Effector CD8-positive, alpha-beta T cell (primary cell): ENCODE measurements at regions not wholly inside any gene's neighbourhood (a gene's known extent, or its start where the extent isn't known, plus 50 kb on each side); places are given as distances from the start of the nearest gene placed in this dataset.

Experiments
- DNase-seq: peaks from one replicate; lab custom pipeline; 2025; lab: John Stamatoyannopoulos, UW

DNA sequence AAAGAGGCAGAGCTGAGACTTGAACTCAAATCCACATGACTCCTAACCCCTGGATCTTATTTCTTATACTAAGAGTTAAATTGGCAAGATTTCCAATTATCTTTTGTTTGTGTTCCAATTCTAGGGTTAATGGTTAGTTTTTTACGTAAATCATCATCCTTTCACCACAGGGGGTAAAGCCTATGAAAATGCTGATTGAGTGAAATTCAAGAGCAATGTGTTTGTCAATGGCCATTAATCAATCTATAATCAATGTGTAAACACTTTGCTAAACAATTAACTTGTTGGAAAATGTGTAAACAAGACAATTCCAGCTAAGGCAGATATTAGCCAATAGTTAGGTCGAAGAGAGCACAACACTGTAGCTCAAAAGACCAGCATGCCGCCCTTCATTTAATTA, 376.5 kb upstream of the ACVR2A start:
- no peak for DNase-seq

DNA sequence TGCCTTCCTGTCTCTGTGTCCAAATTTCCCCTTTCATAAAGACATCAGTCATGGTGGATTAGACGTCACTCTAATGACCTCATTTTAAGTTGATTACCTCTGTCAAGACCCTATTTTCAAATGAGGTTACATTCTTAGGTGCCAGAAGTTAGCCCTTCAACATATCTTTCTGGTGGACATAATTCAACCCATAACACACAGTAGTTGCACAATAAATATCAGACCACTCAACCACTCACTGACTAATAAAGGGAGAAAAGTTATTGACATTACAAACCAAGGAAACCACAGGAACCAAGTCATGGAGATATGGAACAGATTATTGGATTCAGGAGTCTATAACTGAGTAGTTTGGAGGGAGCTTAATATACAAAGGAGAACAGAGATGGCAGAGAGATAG, 377.4 kb upstream of the ACVR2A start:
- no peak for DNase-seq

DNA sequence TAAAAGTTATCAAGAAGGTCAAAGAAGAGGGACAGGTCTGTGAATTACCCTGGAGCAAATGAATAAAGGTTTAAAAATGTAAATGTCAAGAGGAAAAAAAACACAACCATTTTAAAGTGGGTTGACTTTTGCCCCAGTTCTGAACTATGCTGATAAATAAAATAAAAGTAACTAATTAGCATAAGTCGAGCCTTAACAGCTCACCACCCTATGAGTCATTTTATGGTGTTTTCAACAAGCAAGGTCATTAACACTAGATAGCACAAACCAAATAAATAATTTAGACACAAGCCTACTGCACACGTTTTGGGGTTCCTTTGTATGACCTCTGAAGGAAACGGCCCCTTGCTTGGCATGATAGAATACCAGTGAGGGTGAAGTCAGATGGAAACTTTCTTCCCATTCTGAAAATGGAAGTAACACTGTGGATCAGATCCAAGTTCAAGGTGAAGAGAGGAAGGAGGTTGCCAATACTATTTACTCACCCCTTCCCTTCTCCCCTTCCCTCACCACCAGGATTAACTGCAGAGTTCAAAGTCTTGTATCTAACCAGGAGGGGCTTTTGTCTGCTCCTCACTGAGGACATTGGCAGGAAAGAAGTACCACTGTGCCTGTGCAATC, 380.0 kb upstream of the ACVR2A start:
- no peak for DNase-seq

DNA sequence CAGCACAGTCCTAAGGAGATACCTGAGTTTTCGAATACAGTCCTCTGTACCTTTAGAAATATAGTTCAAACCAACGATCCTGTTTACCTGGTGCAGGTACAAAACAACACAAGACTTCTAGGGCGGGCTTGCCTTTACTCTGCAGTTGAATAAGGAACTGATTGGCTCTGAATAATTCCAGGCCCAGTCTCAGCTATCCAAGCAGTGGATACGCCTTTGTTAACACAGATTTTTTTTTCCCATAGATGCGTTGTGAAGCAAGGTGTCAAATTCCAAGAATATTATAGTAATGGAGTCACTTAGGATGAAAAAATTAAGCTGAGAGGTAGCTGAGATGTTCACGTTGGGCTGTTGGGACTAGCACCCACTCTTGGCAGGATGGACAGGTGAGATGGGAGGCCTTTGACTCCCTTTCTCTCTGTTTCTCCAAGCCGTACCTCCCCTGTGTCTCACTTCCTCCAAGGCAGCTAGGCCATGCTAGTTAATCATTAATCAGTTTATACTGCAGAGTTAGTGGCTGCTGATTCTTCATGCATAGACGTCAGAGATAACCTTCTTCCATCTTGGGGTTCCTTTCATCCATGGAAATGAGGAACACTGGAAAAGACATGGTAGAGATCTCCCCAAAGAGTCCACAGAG, 380.8 kb upstream of the ACVR2A start:
- no peak for DNase-seq

DNA sequence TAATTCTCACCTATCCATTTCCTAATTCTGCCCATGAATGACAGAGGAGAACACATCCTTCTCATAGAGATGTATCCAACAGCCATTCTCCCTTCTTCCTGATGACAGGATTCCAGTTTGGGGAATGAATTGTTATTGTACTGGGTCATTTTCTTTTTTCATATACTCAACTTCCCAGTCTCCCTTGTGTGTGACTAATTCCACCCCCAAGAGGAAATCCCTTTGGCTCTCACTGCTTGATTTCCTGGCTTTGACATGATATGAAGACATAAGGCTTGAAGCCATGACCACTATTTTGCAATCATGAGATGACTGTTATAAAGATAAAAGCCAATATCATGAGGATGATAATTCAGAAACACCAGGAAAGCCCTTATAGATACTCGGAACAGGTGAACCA, 384.7 kb upstream of the ACVR2A start:
- DNase-seq: no peak

GRCh38 chr2:147456779-147457178, 388.1 kb upstream of the ACVR2A start:
- no peak for DNase-seq

- DNase-seq: no peak
Observed at GRCh38 chr2:147451902-147452515, 392.8 kb upstream of the ACVR2A start.

GRCh38 chr2:147450661-147451510, 393.9 kb upstream of the ACVR2A start:
- no peak for DNase-seq

GRCh38 chr2:147449323-147449991, 395.4 kb upstream of the ACVR2A start:
- DNase-seq: no peak

DNA sequence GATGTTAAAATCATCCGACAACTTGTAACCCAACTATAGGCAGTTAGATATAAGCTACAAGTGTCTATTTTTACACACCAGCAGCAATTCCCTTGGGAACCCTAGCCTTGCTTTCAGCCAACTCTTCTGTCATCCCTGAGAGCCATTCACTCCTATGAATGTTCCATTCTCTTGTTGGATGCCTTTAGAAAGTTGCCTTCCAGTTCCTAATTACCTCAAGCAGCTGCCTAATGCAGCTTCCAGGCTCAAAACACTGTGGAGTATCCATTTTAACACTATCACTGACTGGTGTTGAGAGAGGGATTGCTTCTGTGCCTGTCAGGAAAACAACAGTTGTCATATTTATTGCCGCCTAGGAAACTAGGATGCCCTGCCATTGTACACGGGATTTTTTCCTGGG, 402.0 kb upstream of the ACVR2A start:
- DNase-seq: no peak

- no peak for DNase-seq
Observed at GRCh38 chr2:147441182-147441581, 403.6 kb upstream of the ACVR2A start.

DNA sequence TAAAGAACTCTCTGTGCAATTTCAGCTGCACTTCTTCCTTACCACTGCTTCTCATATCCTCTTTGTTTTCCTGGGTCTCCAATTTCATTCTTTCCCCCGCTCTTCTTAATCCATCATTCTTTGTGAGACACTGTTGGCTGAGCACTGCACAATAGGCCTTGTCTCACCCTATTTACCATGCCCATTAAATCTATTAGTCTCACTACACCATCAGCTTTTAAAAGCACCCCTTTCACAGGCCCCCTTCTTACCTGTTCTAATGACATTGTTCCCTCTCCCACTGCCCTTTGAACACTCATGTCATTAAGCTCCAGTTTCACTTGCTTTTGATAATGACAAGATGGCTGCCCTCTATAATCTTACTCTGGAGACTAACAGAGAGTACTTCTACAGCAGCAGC, 404.1 kb upstream of the ACVR2A start:
- DNase-seq: no peak

DNA sequence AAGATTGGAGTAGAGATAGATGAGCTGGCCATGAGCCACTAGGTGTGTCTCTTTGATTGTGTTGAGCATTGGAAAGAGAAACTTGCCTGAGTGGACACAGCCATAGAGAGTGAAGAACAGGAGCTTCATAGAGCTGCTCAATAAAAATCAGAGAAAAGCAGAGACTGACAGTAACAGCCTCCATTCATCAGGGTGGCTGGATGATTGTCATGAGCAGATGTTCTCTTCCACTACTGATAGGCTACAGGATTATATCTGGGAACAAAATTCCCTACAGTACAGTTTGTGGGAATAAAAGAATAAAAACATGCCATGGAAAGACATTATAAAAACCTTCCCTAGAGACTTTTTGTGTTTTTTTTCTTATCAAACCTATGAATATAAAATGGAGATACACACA, 404.8 kb upstream of the ACVR2A start:
- DNase-seq: no peak

DNA sequence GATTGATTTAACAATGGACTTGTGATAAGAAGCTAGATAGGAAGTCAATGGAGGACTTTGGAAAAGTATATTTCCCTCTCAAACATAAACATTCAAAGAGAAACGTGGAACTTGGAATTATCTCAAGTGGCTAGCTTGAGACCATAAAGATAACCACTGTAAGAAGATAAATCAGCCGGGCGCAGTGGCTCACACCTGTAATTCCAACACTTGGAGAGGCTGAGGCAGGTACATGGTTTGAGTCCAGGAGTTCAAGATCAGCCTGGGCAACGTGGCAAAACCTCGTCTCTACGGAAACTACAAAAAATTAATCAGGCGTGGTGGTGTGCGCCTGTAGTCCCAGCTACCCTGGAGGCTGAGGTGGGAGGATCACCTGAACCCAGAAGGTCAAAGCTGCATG, 405.9 kb upstream of the ACVR2A start:
- DNase-seq: no peak

- DNase-seq: no peak
Observed at GRCh38 chr2:147433822-147434221, 411.0 kb upstream of the ACVR2A start.

DNA sequence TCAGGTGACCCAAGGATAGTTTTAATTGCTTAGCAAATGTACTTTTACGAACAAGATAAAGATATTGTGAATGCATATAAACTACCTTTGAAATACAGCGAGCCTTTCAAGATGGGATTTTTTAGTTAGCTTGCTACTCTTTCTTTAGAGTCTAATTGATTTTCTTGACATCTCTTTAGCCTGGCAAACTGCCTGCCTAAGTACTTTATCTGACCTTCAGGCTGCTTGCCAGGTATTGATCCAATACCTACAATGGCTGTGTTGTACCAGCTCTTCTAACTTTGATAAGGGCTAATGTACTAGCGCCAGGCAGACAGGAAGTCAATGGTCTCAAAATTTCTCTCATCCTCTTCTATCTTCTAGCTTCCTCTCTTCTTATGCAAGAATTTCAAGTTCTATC, 414.4 kb upstream of the ACVR2A start:
- DNase-seq: no peak

- no peak for DNase-seq
Observed at GRCh38 chr2:147428120-147428747, 416.6 kb upstream of the ACVR2A start.

DNA sequence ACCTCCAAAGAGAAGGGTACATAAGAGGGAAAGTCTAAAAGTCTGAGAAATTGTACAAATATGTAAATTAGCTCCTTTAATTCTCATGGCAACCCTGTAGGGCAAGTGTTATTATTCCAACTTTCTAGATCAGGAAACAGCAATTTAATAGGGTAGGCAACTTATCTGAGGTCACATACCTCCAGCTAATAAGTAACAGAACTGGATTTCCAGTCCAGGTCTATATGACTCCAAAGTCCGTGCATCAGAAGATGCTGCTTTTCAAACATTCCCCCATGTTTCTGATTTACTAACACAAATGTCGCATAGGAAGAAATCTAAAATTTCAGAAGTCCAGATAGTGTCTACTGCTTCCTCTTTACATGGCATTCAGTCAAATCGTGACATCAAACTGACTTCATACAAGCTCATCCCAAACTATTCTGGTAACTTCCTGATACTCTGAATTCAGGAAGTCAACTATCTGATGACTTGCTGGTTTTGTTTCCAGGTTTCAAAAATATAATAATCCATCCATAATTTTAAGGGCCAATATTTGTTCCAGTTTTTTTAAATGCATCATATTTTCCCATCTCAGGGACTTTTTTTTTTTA, 419.3 kb upstream of the ACVR2A start:
- DNase-seq: no peak

- DNase-seq: no peak
Observed at GRCh38 chr2:147424766-147425165, 420.1 kb upstream of the ACVR2A start.

DNA sequence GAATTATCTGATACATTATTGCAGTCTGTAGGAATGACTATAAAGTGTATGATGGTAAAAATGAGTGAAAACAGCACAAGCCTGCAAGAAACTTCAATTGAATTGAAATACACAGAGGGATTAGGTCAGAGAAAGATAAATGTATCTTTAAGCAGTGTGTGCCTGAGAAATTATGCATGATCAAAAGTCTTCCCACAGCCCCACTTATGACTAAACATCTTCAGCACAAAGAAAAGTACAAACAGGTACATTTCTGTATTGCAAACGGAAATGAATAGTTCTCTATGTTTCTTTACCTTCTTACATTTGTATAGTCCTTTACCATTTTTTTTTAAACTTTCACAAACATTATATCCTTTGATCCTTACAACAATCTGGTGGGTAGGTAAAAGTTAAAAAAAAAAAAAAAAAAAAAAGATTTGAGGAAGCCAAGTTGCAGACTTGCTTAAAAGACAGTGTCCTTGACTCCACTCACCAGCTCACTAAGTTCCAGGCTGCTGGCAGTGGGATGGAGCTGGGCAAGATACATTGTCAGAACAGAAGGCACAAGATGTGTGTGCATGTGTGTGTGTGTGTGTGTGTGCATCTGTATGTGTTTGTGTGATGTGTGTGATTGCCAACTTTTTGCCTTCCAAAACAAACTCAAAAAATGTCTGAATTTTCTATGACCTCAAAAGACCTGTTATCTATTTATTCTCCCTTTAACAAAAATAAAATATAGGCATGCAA, 423.7 kb upstream of the ACVR2A start:
- no peak for DNase-seq

GRCh38 chr2:147420517-147420916, 424.3 kb upstream of the ACVR2A start:
- DNase-seq: no peak
